Lower leg skin (tissue), 4 donors: ENCODE measurements at regions not wholly inside any gene's neighbourhood (a gene's known extent, or its start where the extent isn't known, plus 50 kb on each side); places are given as distances from the start of the nearest gene placed in this dataset.

Experiments used
- DNase-seq, 2 donors: peaks; one replicate each; pipeline ENCODE4 v3.0.0-alpha.2; 2019; ENCODE audit warnings: low spot score in 2 of 2
- H3K4me3 ChIP-seq: fragments of 200-600 bp; sonication (generic); 2 replicates; pipeline ENCODE4 v1.5.1; 2017; ENCODE audit warnings: mild to moderate bottlenecking, low read depth; ENCODE audit not compliant: poor library complexity, severe bottlenecking
- CTCF ChIP-seq, 3 donors: fragments of 450-650 bp; IDR thresholded peaks; one replicate each; pipeline ENCODE4 v1.5.1; 2016; ENCODE audit warnings: antibody characterized with exemption in 3 of 3, mild to moderate bottlenecking in 3 of 3, moderate library complexity in 2 of 3
- POLR2A ChIP-seq, 2 donors: fragments of 450-650 bp; IDR thresholded peaks; one replicate each; pipeline ENCODE4 v1.6.1; 2016 to 2017; ENCODE audit warnings: antibody characterized with exemption in 2 of 2, mild to moderate bottlenecking in 1 of 2, moderate library complexity in 1 of 2
- WGBS, 2 donors: methylation state at CpG; one replicate each; pipeline ENCODE4 v1.1.5; 2018; 5-methylcytosine and 5-hydroxymethylcytosine counted together
- intact Hi-C: fragments of 100-400 bp; cut with DNase I; formaldehyde crosslinking; loops from one replicate; pipeline ENCODE4 v1.15.0; 2023; ENCODE audit warnings: low total_unique reads

GRCh38 chr3:82392203-82392775 is 630.8 kb upstream of the GBE1 start:
- no peak for TF ChIP-seq CTCF (IDR thresholded peaks at IDR 0.05)
- no peak for TF ChIP-seq POLR2A (IDR thresholded peaks at IDR 0.05)
- H3K4me3 ChIP-seq = no peak overlapping the region
- DNase-seq = no peak
- intact Hi-C loops = no loop called here

DNA sequence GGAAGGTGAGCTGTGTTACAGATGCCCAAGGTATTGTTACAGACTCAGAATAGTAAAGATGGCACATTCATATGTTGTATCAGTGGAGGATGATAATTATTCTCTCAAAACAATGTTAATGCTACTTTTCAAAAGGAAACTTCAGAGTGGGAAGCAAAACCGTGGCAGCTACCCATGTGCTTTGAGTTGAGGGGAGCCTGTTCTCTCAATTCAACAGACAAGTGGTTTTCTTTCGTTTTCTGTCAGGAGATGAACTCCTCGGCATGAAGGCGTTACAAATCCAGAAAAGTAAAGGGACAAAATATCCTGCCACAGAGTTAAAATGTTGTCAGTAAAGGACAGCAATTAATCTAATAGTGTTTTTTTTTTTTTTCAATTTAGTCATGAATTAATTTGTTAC is 629.4 kb upstream of the GBE1 start:
- 83 to 84% methylated on average over 4 of the region's 4 CpGs for WGBS, 2 donors
- H3K4me3 ChIP-seq = no peak overlapping the region
- no peak for DNase-seq
- TF ChIP-seq CTCF (IDR thresholded peaks at IDR 0.05) (no peak), POLR2A (IDR thresholded peaks at IDR 0.05) (no peak)
- intact Hi-C loops = no loop called here

DNA sequence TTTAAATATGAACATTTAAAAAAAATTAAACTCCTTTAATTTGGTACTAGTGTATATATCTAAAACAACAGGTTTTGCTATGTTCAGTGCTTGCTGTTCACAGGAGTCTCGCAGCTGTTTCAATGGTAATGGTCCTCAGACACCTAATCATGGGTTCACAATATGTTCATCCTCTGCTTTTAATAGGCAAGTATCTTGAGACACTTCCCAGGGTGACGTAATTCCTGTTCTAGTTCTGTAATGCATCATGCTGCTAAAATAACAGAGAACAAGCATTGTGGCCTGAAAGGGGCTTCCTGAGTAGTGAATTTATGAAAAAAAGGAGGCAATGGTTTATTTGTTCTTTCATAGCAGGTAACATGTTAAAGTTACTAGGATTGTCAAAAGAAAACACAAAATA is 625.2 kb upstream of the GBE1 start:
- H3K4me3 ChIP-seq = no peak overlapping the region
- TF ChIP-seq POLR2A (IDR thresholded peaks at IDR 0.05) (no peak), CTCF (IDR thresholded peaks at IDR 0.05) (no peak)
- intact Hi-C loops = no loop called here
- no peak for DNase-seq
- WGBS, 2 donors = 52 to 58% methylated on average over 2 of the region's 2 CpGs

DNA sequence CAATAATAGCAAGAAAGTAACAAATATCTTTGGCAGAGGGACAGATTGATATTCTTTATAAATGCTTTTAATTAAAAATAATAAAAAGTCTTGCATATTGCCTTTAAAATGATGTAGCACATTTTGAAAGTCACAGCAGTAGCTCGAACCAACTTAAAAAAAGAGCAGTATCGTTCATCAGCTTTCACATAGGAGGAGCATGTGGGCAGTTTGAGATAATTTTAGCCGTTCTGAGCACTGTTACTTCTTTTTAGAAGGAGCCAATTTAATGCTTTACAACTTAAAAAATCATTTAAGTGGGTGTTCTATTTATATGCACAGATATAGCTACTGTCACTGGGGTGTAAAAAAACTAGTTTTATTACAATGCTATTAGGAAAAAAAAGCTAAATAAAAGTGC is 622.7 kb upstream of the GBE1 start:
- TF ChIP-seq POLR2A (IDR thresholded peaks at IDR 0.05) (no peak), CTCF (IDR thresholded peaks at IDR 0.05) (no peak)
- DNase-seq = no peak
- WGBS, 2 donors = 71 to 74% methylated on average over 3 of the region's 3 CpGs
- H3K4me3 ChIP-seq = no peak overlapping the region
- intact Hi-C loops = no loop called here

DNA sequence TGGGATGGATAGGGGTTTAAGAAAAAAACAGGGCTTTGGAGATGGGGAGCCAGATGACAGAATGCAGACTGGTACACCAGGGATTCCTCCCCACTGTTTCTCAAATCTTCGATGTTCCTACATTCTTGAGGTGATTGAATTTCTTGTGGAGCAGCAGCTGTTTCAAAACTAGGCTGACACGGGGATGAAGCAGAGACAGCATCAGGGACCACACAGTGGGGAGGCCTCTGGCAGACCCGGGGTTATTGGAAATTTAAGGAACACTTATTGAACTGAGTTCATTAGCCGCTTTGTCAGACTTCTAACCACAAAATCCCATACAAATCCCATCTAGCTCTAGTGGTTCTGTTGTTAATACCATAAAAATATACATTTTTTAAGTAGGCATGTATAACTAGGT is 621.4 kb upstream of the GBE1 start:
- TF ChIP-seq CTCF (IDR thresholded peaks at IDR 0.05) (no peak), POLR2A (IDR thresholded peaks at IDR 0.05) (no peak)
- WGBS, 2 donors = 81 to 87% methylated on average over 4 of the region's 4 CpGs
- DNase-seq = no peak
- H3K4me3 ChIP-seq = no peak overlapping the region
- intact Hi-C loops = no loop called here

GRCh38 chr3:82378392-82378791 is 616.9 kb upstream of the GBE1 start:
- TF ChIP-seq POLR2A (IDR thresholded peaks at IDR 0.05) = no peak
- no peak for TF ChIP-seq CTCF (IDR thresholded peaks at IDR 0.05)
- 69 to 73% methylated on average over 2 of the region's 2 CpGs for WGBS, 2 donors
- no peak for DNase-seq
- no peak overlapping the region for H3K4me3 ChIP-seq
- intact Hi-C loops = no loop called here
